OCI-LY3 (cell line): ENCODE measurements at regions not wholly inside any gene's neighbourhood (a gene's known extent, or its start where the extent isn't known, plus 50 kb on each side); places are given as distances from the start of the nearest gene placed in this dataset.

Experiments
- EZH2phosphoT487 ChIP-seq: fragments of 200-600 bp; shearing (Covaris generic); IDR thresholded peaks from 2 replicates; pipeline ENCODE4 v1.6.1; 2018; ENCODE audit warnings: antibody characterized with exemption, mixed run types, low read depth
- TF ChIP-seq, protein P1 (sequence below): fragments of 200-600, 300-600 bp; sonication (generic); IDR thresholded peaks from 2 replicates; pipeline ENCODE4 v1.5.1; 2014; ENCODE audit warnings: antibody characterized with exemption, low read length, low read depth

GRCh38 chr4:63171341-63171740 is 1237.9 kb downstream of the TECRL start:
- TF ChIP-seq, protein P1, sequence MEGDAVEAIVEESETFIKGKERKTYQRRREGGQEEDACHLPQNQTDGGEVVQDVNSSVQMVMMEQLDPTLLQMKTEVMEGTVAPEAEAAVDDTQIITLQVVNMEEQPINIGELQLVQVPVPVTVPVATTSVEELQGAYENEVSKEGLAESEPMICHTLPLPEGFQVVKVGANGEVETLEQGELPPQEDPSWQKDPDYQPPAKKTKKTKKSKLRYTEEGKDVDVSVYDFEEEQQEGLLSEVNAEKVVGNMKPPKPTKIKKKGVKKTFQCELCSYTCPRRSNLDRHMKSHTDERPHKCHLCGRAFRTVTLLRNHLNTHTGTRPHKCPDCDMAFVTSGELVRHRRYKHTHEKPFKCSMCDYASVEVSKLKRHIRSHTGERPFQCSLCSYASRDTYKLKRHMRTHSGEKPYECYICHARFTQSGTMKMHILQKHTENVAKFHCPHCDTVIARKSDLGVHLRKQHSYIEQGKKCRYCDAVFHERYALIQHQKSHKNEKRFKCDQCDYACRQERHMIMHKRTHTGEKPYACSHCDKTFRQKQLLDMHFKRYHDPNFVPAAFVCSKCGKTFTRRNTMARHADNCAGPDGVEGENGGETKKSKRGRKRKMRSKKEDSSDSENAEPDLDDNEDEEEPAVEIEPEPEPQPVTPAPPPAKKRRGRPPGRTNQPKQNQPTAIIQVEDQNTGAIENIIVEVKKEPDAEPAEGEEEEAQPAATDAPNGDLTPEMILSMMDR = no peak
- TF ChIP-seq EZH2phosphoT487 = no peak
